Peyer's patch (tissue), 4 donors: ENCODE measurements at regions not wholly inside any gene's neighbourhood (a gene's known extent, or its start where the extent isn't known, plus 50 kb on each side); places are given as distances from the start of the nearest gene placed in this dataset.

Source experiments
- POLR2A ChIP-seq, 2 donors: fragments of 450-650 bp; IDR thresholded peaks; one replicate each; pipeline ENCODE4 v1.5.1; 2017; ENCODE audit warnings: antibody characterized with exemption in 2 of 2, mild to moderate bottlenecking in 2 of 2, moderate library complexity in 2 of 2
- TF ChIP-seq, protein P1 (sequence below), 6 experiments: fragments of 450-650 bp in 4 of 6; fragments of 200-600 bp in 2 of 6; sonication (generic) in 1 of 6; IDR thresholded peaks; one replicate each; pipeline ENCODE4 v1.5.1; 2017 to 2019; ENCODE audit warnings: antibody characterized with exemption in 6 of 6, mild to moderate bottlenecking in 3 of 6, moderate library complexity in 1 of 6

DNA sequence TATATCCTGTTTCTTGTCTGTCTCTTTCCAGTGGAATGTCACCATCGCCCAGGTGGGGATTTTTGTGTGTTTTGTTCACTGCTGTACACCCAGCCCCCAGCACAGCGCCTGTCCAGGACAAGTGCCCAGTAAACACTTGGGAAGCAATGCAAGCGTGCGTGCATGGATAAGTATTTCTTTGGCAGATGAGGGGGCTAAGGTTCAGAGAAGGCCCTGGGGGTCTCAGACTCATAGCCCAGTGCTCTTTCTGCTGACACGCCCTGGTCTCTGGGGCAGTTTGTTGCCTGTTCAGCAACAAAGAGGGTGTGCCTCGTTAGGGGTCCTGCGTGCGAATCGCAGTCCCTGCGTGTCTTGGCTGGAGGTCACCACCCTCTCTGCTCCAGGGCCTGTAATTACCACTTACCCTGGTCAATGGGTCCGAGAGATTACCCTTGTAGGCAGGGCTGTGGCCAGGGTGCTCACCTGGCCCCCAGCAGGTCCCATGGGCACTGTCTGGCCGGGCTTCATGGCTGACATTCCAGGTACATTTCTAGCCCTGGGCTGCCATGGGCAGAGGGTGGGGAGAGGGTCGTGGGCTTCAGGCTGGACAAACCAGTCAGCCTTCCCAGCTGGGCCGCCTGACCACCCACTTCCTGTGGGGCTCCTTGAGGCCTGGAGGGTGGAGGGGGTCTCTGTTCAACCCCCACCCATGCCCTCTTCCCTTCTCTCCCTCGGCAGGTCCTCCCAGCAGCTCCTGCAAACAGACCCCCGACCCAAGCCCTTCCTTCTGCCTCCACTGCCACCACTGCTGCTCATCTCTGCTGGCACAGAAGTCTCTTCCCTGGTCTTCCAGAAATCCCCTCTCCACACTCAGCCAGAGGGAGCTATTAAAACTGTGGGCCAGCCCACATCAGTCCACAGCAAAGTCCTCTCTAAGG lies 87.1 kb downstream of the CEBPB start:
- TF ChIP-seq, protein P1, sequence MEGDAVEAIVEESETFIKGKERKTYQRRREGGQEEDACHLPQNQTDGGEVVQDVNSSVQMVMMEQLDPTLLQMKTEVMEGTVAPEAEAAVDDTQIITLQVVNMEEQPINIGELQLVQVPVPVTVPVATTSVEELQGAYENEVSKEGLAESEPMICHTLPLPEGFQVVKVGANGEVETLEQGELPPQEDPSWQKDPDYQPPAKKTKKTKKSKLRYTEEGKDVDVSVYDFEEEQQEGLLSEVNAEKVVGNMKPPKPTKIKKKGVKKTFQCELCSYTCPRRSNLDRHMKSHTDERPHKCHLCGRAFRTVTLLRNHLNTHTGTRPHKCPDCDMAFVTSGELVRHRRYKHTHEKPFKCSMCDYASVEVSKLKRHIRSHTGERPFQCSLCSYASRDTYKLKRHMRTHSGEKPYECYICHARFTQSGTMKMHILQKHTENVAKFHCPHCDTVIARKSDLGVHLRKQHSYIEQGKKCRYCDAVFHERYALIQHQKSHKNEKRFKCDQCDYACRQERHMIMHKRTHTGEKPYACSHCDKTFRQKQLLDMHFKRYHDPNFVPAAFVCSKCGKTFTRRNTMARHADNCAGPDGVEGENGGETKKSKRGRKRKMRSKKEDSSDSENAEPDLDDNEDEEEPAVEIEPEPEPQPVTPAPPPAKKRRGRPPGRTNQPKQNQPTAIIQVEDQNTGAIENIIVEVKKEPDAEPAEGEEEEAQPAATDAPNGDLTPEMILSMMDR (IDR thresholded peaks at IDR 0.05) = no peak
- TF ChIP-seq POLR2A (IDR thresholded peaks at IDR 0.05) = no peak
